ENCODE measurements at regions not wholly inside any gene's neighbourhood (a gene's known extent, or its start where the extent isn't known, plus 50 kb on each side); places are given as distances from the start of the nearest gene placed in this dataset.

- TF ChIP-seq NBN (IDR thresholded peaks at IDR 0.05) (no peak), CTCF (IDR thresholded peaks at IDR 0.05 in 2 of 3, conservative IDR thresholded peaks at IDR 0.05 in 1 of 3; ENCODE audit: control insufficient read depth in 2 of 3, extremely low read depth in 1 of 3, insufficient read depth in 1 of 3, low read depth in 3 of 3, low read length in 3 of 3) (no peak), SIN3A (IDR thresholded peaks at IDR 0.05; ENCODE audit: low read depth, low read length) (no peak), CEBPB (IDR thresholded peaks at IDR 0.05; ENCODE audit: borderline replicate concordance in 1 of 2, low read depth in 2 of 2, low read length in 2 of 2) (no peak), EP300 (IDR thresholded peaks at IDR 0.05; ENCODE audit: borderline replicate concordance in 1 of 2, control insufficient read depth in 1 of 2, low read depth in 2 of 2, low read length in 2 of 2) (no peak), TCF3 (IDR thresholded peaks at IDR 0.05; ENCODE audit: borderline replicate concordance, insufficient read depth, low read depth, low read length) (no peak), POLR2AphosphoS5 (IDR thresholded peaks at IDR 0.05; ENCODE audit: low read length) (no peak), ZNF274 (IDR thresholded peaks at IDR 0.05; ENCODE audit: insufficient read depth, insufficient read length) (no peak), HCFC1 (IDR thresholded peaks at IDR 0.05; ENCODE audit: low read length) (no peak), CHD2 (IDR thresholded peaks at IDR 0.05; ENCODE audit: borderline replicate concordance, low read depth, low read length) (no peak), E2F4 (IDR thresholded peaks at IDR 0.05; ENCODE audit: low read depth, low read length) (no peak), REST (IDR thresholded peaks at IDR 0.05; ENCODE audit: low read depth, low read length) (no peak), MAX (IDR thresholded peaks at IDR 0.05; ENCODE audit: low read depth, low read length) (no peak)
These were observed 2377.0 kb upstream of the WWC1 start for GRCh38 chr5:165914456-165914855.

All from GM12878 (cell line).